ENCODE measurements at regions not wholly inside any gene's neighbourhood (a gene's known extent, or its start where the extent isn't known, plus 50 kb on each side); places are given as distances from the start of the nearest gene placed in this dataset.
A peak's percentile ranks its signal among the peaks of the same experiment; 100 is the strongest.

DNA sequence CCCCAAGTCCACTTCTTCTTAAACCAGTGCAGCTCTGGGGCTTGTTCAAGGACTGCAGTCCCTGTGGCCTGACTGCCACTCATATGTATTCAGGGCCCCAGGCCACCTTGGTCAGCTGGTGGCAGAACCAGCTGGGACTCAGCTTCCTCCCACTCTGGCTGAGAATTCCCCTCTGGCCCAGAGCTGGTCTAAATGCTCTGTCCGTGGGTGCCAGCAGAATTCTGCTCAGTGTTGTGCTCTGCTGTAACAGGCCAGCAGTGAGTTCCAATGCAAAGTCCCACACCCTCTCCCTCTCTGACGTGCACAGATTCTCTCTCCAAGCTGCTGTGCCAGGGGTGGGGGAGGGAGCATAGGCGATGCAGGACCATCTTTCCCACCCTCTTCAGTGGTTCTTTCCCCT, 210.4 kb upstream of the RGS6 start:
- Histone ChIP-seq H3K79me1 (replicated peaks; ENCODE audit: low read length, poor library complexity, severe bottlenecking) (no peaks in the 10 kb centered on the region), H4K8ac (ENCODE audit: low read length) (no peak overlapping the region), H3K4me1 (ENCODE audit: control insufficient read depth, insufficient read depth, low read depth, low read length) (peaks cover 3% of the 10 kb centered on the region), H3K4me3 (ENCODE audit: insufficient read depth in 1 of 2, low read depth in 1 of 2, low read length in 2 of 2) (no peak overlapping the region), H2AFZ (ENCODE audit: low read depth, low read length) (no peak overlapping the region), H4K91ac (ENCODE audit: low read length) (no peak overlapping the region), H2BK12ac (ENCODE audit: low read length in 2 of 2) (no peak overlapping the region), H3K9me3 (ENCODE audit: control insufficient read depth, low read length) (no peaks in the 10 kb centered on the region), H2AK5ac (ENCODE audit: low read length, severe bottlenecking) (no peak overlapping the region), H2BK5ac (ENCODE audit: low read depth, low read length, poor library complexity, severe bottlenecking) (no peak overlapping the region), H3K4ac (ENCODE audit: low read depth in 1 of 2, low read length in 2 of 2) (no peak overlapping the region), H3K36me3 (ENCODE audit: control insufficient read depth in 1 of 2, insufficient read depth in 2 of 2, low read depth in 1 of 2, low read length in 2 of 2) (peaks cover 0 to 9% of the 10 kb centered on the region in 2 experiments), H3K4me2 (ENCODE audit: low read length, poor library complexity, severe bottlenecking) (no peak overlapping the region), H2BK15ac (ENCODE audit: low read depth, poor library complexity, severe bottlenecking) (no peak overlapping the region), H3K14ac (ENCODE audit: low read length in 2 of 2) (no peak overlapping the region), H3K23ac (ENCODE audit: low read length in 2 of 2) (no peak overlapping the region), H3K9ac (ENCODE audit: low read length) (no peak overlapping the region), H3K27ac (ENCODE audit: low read length, poor library complexity, severe bottlenecking) (no peak overlapping the region), H2BK120ac (ENCODE audit: low read depth, low read length) (no peak overlapping the region), H3K18ac (ENCODE audit: low read depth in 1 of 2, low read length in 2 of 2) (no peak overlapping the region), H3K27me3 (ENCODE audit: control insufficient read depth in 1 of 2, insufficient read depth in 1 of 2, low read length in 2 of 2) (no peaks in the 10 kb centered on the region)
- no peak for DNase-seq
- 89% methylated on average over 2 of the region's 3 CpGs for WGBS

- Histone ChIP-seq H2BK12ac (ENCODE audit: low read length in 2 of 2) (no peak overlapping the region), H3K4me2 (ENCODE audit: low read length, poor library complexity, severe bottlenecking) (no peak overlapping the region), H3K9ac (ENCODE audit: low read length) (no peak overlapping the region), H2BK15ac (ENCODE audit: low read depth, poor library complexity, severe bottlenecking) (no peak overlapping the region), H3K23ac (ENCODE audit: low read length in 2 of 2) (no peak overlapping the region), H3K4me1 (ENCODE audit: control insufficient read depth, insufficient read depth, low read depth, low read length) (peaks cover 3% of the 10 kb centered on the region), H3K79me1 (replicated peaks; ENCODE audit: low read length, poor library complexity, severe bottlenecking) (no peaks in the 10 kb centered on the region), H3K36me3 (ENCODE audit: control insufficient read depth in 1 of 2, insufficient read depth in 2 of 2, low read depth in 1 of 2, low read length in 2 of 2) (peaks cover 3 to 9% of the 10 kb centered on the region in 2 experiments), H2AFZ (ENCODE audit: low read depth, low read length) (no peak overlapping the region), H2AK5ac (ENCODE audit: low read length, severe bottlenecking) (no peak overlapping the region), H3K4ac (ENCODE audit: low read depth in 1 of 2, low read length in 2 of 2) (no peak overlapping the region), H3K9me3 (ENCODE audit: control insufficient read depth, low read length) (no peaks in the 10 kb centered on the region), H3K14ac (ENCODE audit: low read length in 2 of 2) (no peak overlapping the region), H3K27ac (ENCODE audit: low read length, poor library complexity, severe bottlenecking) (no peak overlapping the region), H4K91ac (ENCODE audit: low read length) (no peak overlapping the region), H4K8ac (ENCODE audit: low read length) (no peak overlapping the region), H3K27me3 (ENCODE audit: control insufficient read depth in 1 of 2, insufficient read depth in 1 of 2, low read length in 2 of 2) (no peaks in the 10 kb centered on the region), H2BK5ac (ENCODE audit: low read depth, low read length, poor library complexity, severe bottlenecking) (no peak overlapping the region), H2BK120ac (ENCODE audit: low read depth, low read length) (no peak overlapping the region), H3K4me3 (ENCODE audit: insufficient read depth in 1 of 2, low read depth in 1 of 2, low read length in 2 of 2) (no peak overlapping the region), H3K18ac (ENCODE audit: low read depth in 1 of 2, low read length in 2 of 2) (no peak overlapping the region)
- 97% methylated on average over 6 of the region's 6 CpGs for WGBS
- DNase-seq: no peak
These were observed 209.3 kb upstream of the RGS6 start for GRCh38 chr14:71722885-71723284.

GRCh38 chr14:71725922-71726579, 206.2 kb upstream of the RGS6 start:
- Histone ChIP-seq H2AFZ (ENCODE audit: low read depth, low read length) (no peak overlapping the region), H3K4me1 (ENCODE audit: control insufficient read depth, insufficient read depth, low read depth, low read length) (peaks cover 3% of the 10 kb centered on the region), H3K79me1 (replicated peaks; ENCODE audit: low read length, poor library complexity, severe bottlenecking) (no peaks in the 10 kb centered on the region), H3K4ac (ENCODE audit: low read depth in 1 of 2, low read length in 2 of 2) (no peak overlapping the region), H3K4me3 (ENCODE audit: insufficient read depth in 1 of 2, low read depth in 1 of 2, low read length in 2 of 2) (no peak overlapping the region), H2BK5ac (ENCODE audit: low read depth, low read length, poor library complexity, severe bottlenecking) (no peak overlapping the region), H2BK15ac (ENCODE audit: low read depth, poor library complexity, severe bottlenecking) (no peak overlapping the region), H3K4me2 (ENCODE audit: low read length, poor library complexity, severe bottlenecking) (no peak overlapping the region), H4K91ac (ENCODE audit: low read length) (no peak overlapping the region), H2BK12ac (ENCODE audit: low read length in 2 of 2) (no peak overlapping the region), H3K36me3 (ENCODE audit: control insufficient read depth in 1 of 2, insufficient read depth in 2 of 2, low read depth in 1 of 2, low read length in 2 of 2) (peaks cover 11 to 27% of the 10 kb centered on the region in 2 experiments), H3K23ac (ENCODE audit: low read length in 2 of 2) (no peak overlapping the region), H3K27ac (ENCODE audit: low read length, poor library complexity, severe bottlenecking) (no peak overlapping the region), H2AK5ac (ENCODE audit: low read length, severe bottlenecking) (no peak overlapping the region), H3K9ac (ENCODE audit: low read length) (peak overlapping the region; percentile 70), H4K8ac (ENCODE audit: low read length) (peak overlapping the region; percentile 46), H3K9me3 (ENCODE audit: control insufficient read depth, low read length) (no peaks in the 10 kb centered on the region), H2BK120ac (ENCODE audit: low read depth, low read length) (no peak overlapping the region), H3K14ac (ENCODE audit: low read length in 2 of 2) (no peak overlapping the region), H3K18ac (ENCODE audit: low read depth in 1 of 2, low read length in 2 of 2) (no peak overlapping the region), H3K27me3 (ENCODE audit: control insufficient read depth in 1 of 2, insufficient read depth in 1 of 2, low read length in 2 of 2) (no peaks in the 10 kb centered on the region)
- DNase-seq: peak; percentile 90
- 78% methylated on average over 6 of the region's 7 CpGs for WGBS

- Histone ChIP-seq H3K18ac (ENCODE audit: low read depth in 1 of 2, low read length in 2 of 2) (peak overlapping the region in 1 of 2 experiments; percentile 11), H3K4me1 (ENCODE audit: control insufficient read depth, insufficient read depth, low read depth, low read length) (peaks cover 2% of the 10 kb centered on the region), H3K4me3 (ENCODE audit: insufficient read depth in 1 of 2, low read depth in 1 of 2, low read length in 2 of 2) (no peak overlapping the region), H2AK5ac (ENCODE audit: low read length, severe bottlenecking) (no peak overlapping the region), H2BK12ac (ENCODE audit: low read length in 2 of 2) (peak overlapping the region in 1 of 2 experiments; percentile 57), H2BK5ac (ENCODE audit: low read depth, low read length, poor library complexity, severe bottlenecking) (no peak overlapping the region), H3K27ac (ENCODE audit: low read length, poor library complexity, severe bottlenecking) (no peak overlapping the region), H3K36me3 (ENCODE audit: control insufficient read depth in 1 of 2, insufficient read depth in 2 of 2, low read depth in 1 of 2, low read length in 2 of 2) (peaks cover 15 to 27% of the 10 kb centered on the region in 2 experiments), H4K8ac (ENCODE audit: low read length) (no peak overlapping the region), H3K79me1 (replicated peaks; ENCODE audit: low read length, poor library complexity, severe bottlenecking) (no peaks in the 10 kb centered on the region), H4K91ac (ENCODE audit: low read length) (no peak overlapping the region), H3K4me2 (ENCODE audit: low read length, poor library complexity, severe bottlenecking) (no peak overlapping the region), H2AFZ (ENCODE audit: low read depth, low read length) (no peak overlapping the region), H3K9me3 (ENCODE audit: control insufficient read depth, low read length) (no peaks in the 10 kb centered on the region), H3K14ac (ENCODE audit: low read length in 2 of 2) (peak overlapping the region in 1 of 2 experiments; percentile 63), H3K4ac (ENCODE audit: low read depth in 1 of 2, low read length in 2 of 2) (no peak overlapping the region), H3K27me3 (ENCODE audit: control insufficient read depth in 1 of 2, insufficient read depth in 1 of 2, low read length in 2 of 2) (no peaks in the 10 kb centered on the region), H2BK15ac (ENCODE audit: low read depth, poor library complexity, severe bottlenecking) (no peak overlapping the region), H3K9ac (ENCODE audit: low read length) (peak overlapping the region; percentile 70), H2BK120ac (ENCODE audit: low read depth, low read length) (no peak overlapping the region), H3K23ac (ENCODE audit: low read length in 2 of 2) (no peak overlapping the region)
- WGBS: 82% methylated on average over 3 of the region's 3 CpGs
- DNase-seq: peak; percentile 40
These were observed 205.6 kb upstream of the RGS6 start for GRCh38 chr14:71726580-71727021.

Data from mesenchymal stem cell (in vitro differentiated cells and primary cell).